Neuronal stem cell (in vitro differentiated cells): ENCODE measurements at regions not wholly inside any gene's neighbourhood (a gene's known extent, or its start where the extent isn't known, plus 50 kb on each side); places are given as distances from the start of the nearest gene placed in this dataset.

ENCODE experiments used
- DNase-seq: peaks from one replicate; pipeline ENCODE4 v3.0.0-alpha.2; 2013; ENCODE audit warnings: low spot score
- H2AFZ ChIP-seq: one replicate; pipeline ENCODE4 v1.6.1; 2013; ENCODE audit warnings: mild to moderate bottlenecking, low read length, inconsistent platforms
- H2AK5ac ChIP-seq: 2 replicates; pipeline ENCODE4 v1.6.1; 2013; ENCODE audit warnings: low read depth, mild to moderate bottlenecking, inconsistent platforms, low read length, moderate library complexity, mixed read lengths
- H2BK120ac ChIP-seq: 2 replicates; pipeline ENCODE4 v1.6.1; 2013; ENCODE audit warnings: low read depth, mild to moderate bottlenecking, inconsistent platforms, low read length, moderate library complexity, mixed read lengths
- H2BK12ac ChIP-seq: one replicate; pipeline ENCODE4 v1.6.1; 2013; ENCODE audit warnings: low read length, inconsistent platforms
- H2BK15ac ChIP-seq: 2 replicates; pipeline ENCODE4 v1.6.1; 2013; ENCODE audit warnings: mild to moderate bottlenecking, low read length, inconsistent platforms, mixed read lengths
- H2BK5ac ChIP-seq: one replicate; pipeline ENCODE4 v1.6.1; 2013; ENCODE audit warnings: inconsistent platforms, mild to moderate bottlenecking, low read length, moderate library complexity
- H3K14ac ChIP-seq: one replicate; pipeline ENCODE4 v1.6.1; 2013; ENCODE audit warnings: low read length, inconsistent platforms
- H3K18ac ChIP-seq: 2 replicates; pipeline ENCODE4 v1.6.1; 2013; ENCODE audit warnings: low read length, inconsistent platforms
- H3K23ac ChIP-seq: 2 replicates; pipeline ENCODE4 v1.6.1; 2013; ENCODE audit warnings: low read depth, mild to moderate bottlenecking, mixed read lengths, low read length, inconsistent platforms; ENCODE audit not compliant: poor library complexity
- H3K27ac ChIP-seq: replicated peaks from 3 replicates; pipeline ENCODE4 v1.5.1; 2013; ENCODE audit warnings: low read length, inconsistent platforms
- H3K27me3 ChIP-seq, 3 experiments: 2 replicates each; pipeline ENCODE4 v1.6.1; 2013; ENCODE audit warnings: low read length in 3 of 3, mild to moderate bottlenecking in 2 of 3, inconsistent platforms in 1 of 3, low read depth in 1 of 3, mixed read lengths in 1 of 3, moderate library complexity in 1 of 3; ENCODE audit not compliant: control insufficient read depth in 3 of 3, insufficient read depth in 3 of 3
- H3K36me3 ChIP-seq, 2 donors: replicated peaks in 1 of 2; 2 replicates each; pipeline ENCODE4 v1.6.1; 2013; ENCODE audit warnings: low read length in 2 of 2; ENCODE audit not compliant: control insufficient read depth in 2 of 2, insufficient read depth in 2 of 2
- H3K4ac ChIP-seq: 2 replicates; pipeline ENCODE4 v1.6.1; 2013; ENCODE audit warnings: inconsistent platforms, mild to moderate bottlenecking, low read length, moderate library complexity
- H3K4me1 ChIP-seq, 2 donors: 1 replicate in 1 of 2; 2 replicates in 1 of 2; pipeline ENCODE4 v1.6.1; 2013; ENCODE audit warnings: low read length in 2 of 2, low read depth in 1 of 2; ENCODE audit not compliant: control insufficient read depth in 2 of 2, insufficient read depth in 1 of 2
- H3K4me2 ChIP-seq: one replicate; pipeline ENCODE4 v1.6.1; 2013; ENCODE audit warnings: mild to moderate bottlenecking, low read length, inconsistent platforms; ENCODE audit not compliant: insufficient read depth, poor library complexity, severe bottlenecking
- H3K4me3 ChIP-seq, 2 donors: 2 replicates each; pipeline ENCODE4 v1.5.1; 2013; ENCODE audit warnings: low read length in 2 of 2, mild to moderate bottlenecking in 2 of 2, inconsistent platforms in 1 of 2, moderate library complexity in 1 of 2
- H3K79me1 ChIP-seq: one replicate; pipeline ENCODE4 v1.6.1; 2013; ENCODE audit warnings: low read depth, mild to moderate bottlenecking, inconsistent platforms, low read length, moderate library complexity
- H3K9ac ChIP-seq: one replicate; pipeline ENCODE4 v1.6.1; 2013; ENCODE audit warnings: mild to moderate bottlenecking, low read depth, low read length, inconsistent platforms; ENCODE audit not compliant: poor library complexity
- H3K9me3 ChIP-seq, 2 donors: replicated peaks in 1 of 2; 2 replicates each; pipeline versions ENCODE3 to v1.6.1; 2013; ENCODE audit warnings: low read length in 2 of 2, mild to moderate bottlenecking in 2 of 2, inconsistent platforms in 1 of 2, low read depth in 1 of 2, mixed read lengths in 1 of 2, moderate library complexity in 1 of 2; ENCODE audit not compliant: control insufficient read depth in 2 of 2, insufficient read depth in 1 of 2
- H4K8ac ChIP-seq: one replicate; pipeline ENCODE4 v1.6.1; 2013; ENCODE audit warnings: low read depth, mild to moderate bottlenecking, inconsistent platforms, low read length, moderate library complexity
- H4K91ac ChIP-seq: one replicate; pipeline ENCODE4 v1.6.1; 2013; ENCODE audit warnings: low read length, low read depth, mild to moderate bottlenecking, inconsistent platforms; ENCODE audit not compliant: poor library complexity
- WGBS, 2 donors: extraction: QIAGEN DNeasy Blood & Tissue Kit; methylation state at CpG; one replicate each; pipeline ENCODE4 v1.1.7; 2013; ENCODE audit warnings: missing lambda C conversion rate in 2 of 2, mixed read lengths in 1 of 2; ENCODE audit not compliant: insufficient read length in 2 of 2, insufficient replicate concordance in 1 of 2; ENCODE audit errors: extremely low coverage in 2 of 2; 5-methylcytosine and 5-hydroxymethylcytosine counted together

- Histone ChIP-seq H4K91ac (no peak overlapping the region), H3K36me3 (no peaks in the 10 kb centered on the region), H3K79me1 (no peaks in the 10 kb centered on the region), H3K27me3 (no peaks in the 10 kb centered on the region), H3K27ac (no peak overlapping the region), H3K23ac (no peak overlapping the region), H3K4me2 (no peak overlapping the region), H2AK5ac (peak overlapping the region; percentile 39), H3K14ac (no peak overlapping the region), H3K9me3 (peaks cover 0 to 6% of the 10 kb centered on the region in 2 donors), H3K4me1 (peaks cover 10 to 41% of the 10 kb centered on the region in 2 donors), H3K4me3 (no peak overlapping the region), H2AFZ (peak overlapping the region; percentile 80), H2BK120ac (no peak overlapping the region), H2BK12ac (no peak overlapping the region), H2BK15ac (no peak overlapping the region), H3K9ac (no peak overlapping the region), H4K8ac (no peak overlapping the region), H3K18ac (peak overlapping the region; percentile 52), H3K4ac (no peak overlapping the region), H2BK5ac (peak overlapping the region; percentile 16)
- WGBS, 2 donors, result no CpG with 5 or more reads among the region's 11 CpGs
- no peak for DNase-seq
These were observed 160.9 kb downstream of the HSD17B3 start for GRCh38 chr9:96141128-96141474.

- Histone ChIP-seq H2BK120ac (no peak overlapping the region), H3K27me3 (no peaks in the 10 kb centered on the region), H3K23ac (no peak overlapping the region), H2BK12ac (no peak overlapping the region), H4K91ac (no peak overlapping the region), H3K27ac (no peak overlapping the region), H3K79me1 (no peaks in the 10 kb centered on the region), H4K8ac (no peak overlapping the region), H3K4ac (no peak overlapping the region), H3K18ac (peak overlapping the region; percentile 61), H2BK15ac (peak overlapping the region; percentile 20), H2AFZ (peak overlapping the region; percentile 80), H3K4me3 (no peak overlapping the region), H3K4me1 (peaks cover 10 to 41% of the 10 kb centered on the region in 2 donors), H3K14ac (no peak overlapping the region), H3K36me3 (no peaks in the 10 kb centered on the region), H3K9ac (no peak overlapping the region), H2BK5ac (peak overlapping the region; percentile 16), H3K9me3 (peaks cover 0 to 6% of the 10 kb centered on the region in 2 donors), H2AK5ac (peak overlapping the region; percentile 40), H3K4me2 (no peak overlapping the region)
- DNase-seq, result no peak
- no CpG with 5 or more reads among the region's 32 CpGs for WGBS, 2 donors
These were observed 161.5 kb downstream of the HSD17B3 start for GRCh38 chr9:96140296-96141127.

GRCh38 chr9:96139592-96140295 is 162.2 kb downstream of the HSD17B3 start:
- no peak for DNase-seq
- no peak overlapping the region for H4K91ac ChIP-seq
- H3K4me1 ChIP-seq, result peaks cover 10 to 41% of the 10 kb centered on the region in 2 donors

GRCh38 chr9:96138616-96139015 is 163.4 kb downstream of the HSD17B3 start:
- no peak overlapping the region for H4K8ac ChIP-seq
- no peak overlapping the region for H2BK5ac ChIP-seq
- H3K4me1 ChIP-seq, result peaks cover 10 to 31% of the 10 kb centered on the region in 2 donors
- H3K27me3 ChIP-seq, result no peaks in the 10 kb centered on the region
- no peak overlapping the region for H3K23ac ChIP-seq
- no peak overlapping the region for H3K14ac ChIP-seq
- no peak overlapping the region for H2AK5ac ChIP-seq
- no peak overlapping the region for H2BK15ac ChIP-seq
- no peak overlapping the region for H2BK12ac ChIP-seq
- no peak overlapping the region for H3K4ac ChIP-seq
- no peaks in the 10 kb centered on the region for H3K79me1 ChIP-seq
- no peak overlapping the region for H3K18ac ChIP-seq
- H3K4me2 ChIP-seq, result no peak overlapping the region
- H3K9ac ChIP-seq, result no peak overlapping the region
- peaks cover 0 to 7% of the 10 kb centered on the region in 2 donors for H3K9me3 ChIP-seq
- no peak overlapping the region for H2AFZ ChIP-seq
- no peak overlapping the region for H3K4me3 ChIP-seq
- no CpG with 5 or more reads among the region's 3 CpGs for WGBS, 2 donors
- H3K27ac ChIP-seq, result no peak overlapping the region
- H2BK120ac ChIP-seq, result no peak overlapping the region
- H4K91ac ChIP-seq, result no peak overlapping the region
- no peak for DNase-seq
- no peaks in the 10 kb centered on the region for H3K36me3 ChIP-seq

More at GRCh38 chr9:96139592-96140295, 162.2 kb downstream of the HSD17B3 start:
- H2BK12ac ChIP-seq, result no peak overlapping the region
- no peaks in the 10 kb centered on the region for H3K79me1 ChIP-seq
- H2AFZ ChIP-seq, result peak overlapping the region; percentile 80
- H3K27ac ChIP-seq, result no peak overlapping the region
- no peak overlapping the region for H4K8ac ChIP-seq
- H3K9ac ChIP-seq, result no peak overlapping the region
- peak overlapping the region; percentile 61 for H3K18ac ChIP-seq
- no peak overlapping the region for H2BK120ac ChIP-seq
- H3K27me3 ChIP-seq, result no peaks in the 10 kb centered on the region
- H3K23ac ChIP-seq, result peak overlapping the region; percentile 32
- no peak overlapping the region for H3K4ac ChIP-seq
- no peak overlapping the region for H2BK5ac ChIP-seq
- H3K9me3 ChIP-seq, result peaks cover 0 to 6% of the 10 kb centered on the region in 2 donors
- H3K4me2 ChIP-seq, result no peak overlapping the region
- no CpG with 5 or more reads among the region's 15 CpGs for WGBS, 2 donors
- no peak overlapping the region for H3K14ac ChIP-seq
- H3K36me3 ChIP-seq, result no peaks in the 10 kb centered on the region
- H2BK15ac ChIP-seq, result peak overlapping the region; percentile 20
- no peak overlapping the region for H3K4me3 ChIP-seq
- no peak overlapping the region for H2AK5ac ChIP-seq
